ENCODE measurements at regions not wholly inside any gene's neighbourhood (a gene's known extent, or its start where the extent isn't known, plus 50 kb on each side); places are given as distances from the start of the nearest gene placed in this dataset.

- no peak overlapping the region for H3K27ac ChIP-seq
- no peak for DNase-seq
- H3K27me3 ChIP-seq: peaks cover 14% of the 10 kb centered on the region
- no peak for ATAC-seq
- no peak overlapping the region for H3K4me3 ChIP-seq
- no peak for TF ChIP-seq CTCF (IDR thresholded peaks at IDR 0.05)
- intact Hi-C loops (cut with DNase I): no loop called here
- H3K36me3 ChIP-seq: no peaks in the 10 kb centered on the region
- H3K9me3 ChIP-seq: no peaks in the 10 kb centered on the region
- peaks cover 12% of the 10 kb centered on the region for H3K4me1 ChIP-seq
These were observed 96.0 kb downstream of the RNASET2 start for GRCh38 chr6:166860392-166860791.

- Histone ChIP-seq H3K4me1 (no peaks in the 10 kb centered on the region), H3K27ac (no peak overlapping the region), H3K9me3 (no peaks in the 10 kb centered on the region), H3K36me3 (no peaks in the 10 kb centered on the region), H3K27me3 (no peaks in the 10 kb centered on the region), H3K4me3 (no peak overlapping the region)
- intact Hi-C loops (cut with DNase I): no loop called here
- ATAC-seq: no peak
- no peak for DNase-seq
- no peak for TF ChIP-seq CTCF (IDR thresholded peaks at IDR 0.05)
These were observed 100.9 kb downstream of the RNASET2 start for GRCh38 chr6:166855416-166855815.

GRCh38 chr6:166853371-166854325, 102.7 kb downstream of the RNASET2 start:
- no peak for TF ChIP-seq CTCF (IDR thresholded peaks at IDR 0.05)
- Histone ChIP-seq H3K36me3 (no peaks in the 10 kb centered on the region), H3K27me3 (no peaks in the 10 kb centered on the region), H3K4me3 (no peak overlapping the region), H3K4me1 (no peaks in the 10 kb centered on the region), H3K27ac (no peak overlapping the region), H3K9me3 (no peaks in the 10 kb centered on the region)
- DNase-seq (no peak), ATAC-seq (peak; percentile 9)
- intact Hi-C loops (cut with DNase I): no loop called here

- H3K4me3 ChIP-seq: no peak overlapping the region
- no peaks in the 10 kb centered on the region for H3K27me3 ChIP-seq
- intact Hi-C loops (cut with DNase I): no loop called here
- ATAC-seq (no peak), DNase-seq (no peak)
- no peaks in the 10 kb centered on the region for H3K9me3 ChIP-seq
- no peak for TF ChIP-seq CTCF (IDR thresholded peaks at IDR 0.05)
- H3K4me1 ChIP-seq: no peaks in the 10 kb centered on the region
- H3K36me3 ChIP-seq: no peaks in the 10 kb centered on the region
- no peak overlapping the region for H3K27ac ChIP-seq
These were observed 103.8 kb downstream of the RNASET2 start for GRCh38 chr6:166852451-166852975.

- intact Hi-C loops (cut with DNase I): no loop called here
- Histone ChIP-seq H3K27me3 (no peaks in the 10 kb centered on the region), H3K36me3 (no peaks in the 10 kb centered on the region), H3K4me3 (no peak overlapping the region), H3K4me1 (no peaks in the 10 kb centered on the region), H3K27ac (no peak overlapping the region), H3K9me3 (no peaks in the 10 kb centered on the region)
- ATAC-seq: no peak
- no peak for DNase-seq
- TF ChIP-seq CTCF (IDR thresholded peaks at IDR 0.05): no peak
These were observed 104.4 kb downstream of the RNASET2 start for GRCh38 chr6:166851911-166852310.

Data from upper lobe of right lung (tissue), 1 donor.